ENCODE measurements at regions not wholly inside any gene's neighbourhood (a gene's known extent, or its start where the extent isn't known, plus 50 kb on each side); places are given as distances from the start of the nearest gene placed in this dataset.
"Not testable (repeated sequence)": the region's sequence is repeated elsewhere in the genome, so short reads cannot be mapped to it uniquely, and the experiment has no call there.

GRCh38 chr5:2862176-2862575 is 110.7 kb upstream of the IRX2 start:
- not testable (repeated sequence) for H3K79me2 ChIP-seq (replicated peaks; ENCODE audit: insufficient read depth); H3K4me1 Mint-ChIP-seq; H2AFZ ChIP-seq; H3K4me1 ChIP-seq (ENCODE audit: insufficient read depth); H3K27ac Mint-ChIP-seq; H3K36me3 ChIP-seq (ENCODE audit: insufficient read depth); DNase-seq (ENCODE audit: low spot score); H3K9me3 Mint-ChIP-seq; H3F3A ChIP-seq (replicated peaks; ENCODE audit: low read depth); H3K36me3 Mint-ChIP-seq (ENCODE audit: low read depth); H3K9me2 ChIP-seq (ENCODE audit: insufficient read depth); ATAC-seq; H3K27ac ChIP-seq (ENCODE audit: low read depth); H4K20me1 ChIP-seq (replicated peaks; ENCODE audit: insufficient read depth); H3K4me3 Mint-ChIP-seq; H3K27me3 Mint-ChIP-seq (ENCODE audit: insufficient read depth, low read depth, poor library complexity); H3K4me2 ChIP-seq; H3K4me3 ChIP-seq; H3K27me3 ChIP-seq (ENCODE audit: insufficient read depth)

GRCh38 chr5:2861605-2862004 is 110.1 kb upstream of the IRX2 start:
- ATAC-seq: no peak
- no peak for TF ChIP-seq NANOG (IDR thresholded peaks at IDR 0.05; ENCODE audit: borderline replicate concordance)
- no peak for TF ChIP-seq POLR2AphosphoS5 (IDR thresholded peaks at IDR 0.05; ENCODE audit: low read depth)
- no peak for TF ChIP-seq REST (IDR thresholded peaks at IDR 0.05; ENCODE audit: unreplicated experiment)
- no peak for TF ChIP-seq JUNB (IDR thresholded peaks at IDR 0.05; ENCODE audit: unreplicated experiment)
- TF ChIP-seq ZNF462 (CRISPR knock-in tag; IDR thresholded peaks at IDR 0.05): no peak
- no peak for TF ChIP-seq ZNF331 (CRISPR knock-in tag; IDR thresholded peaks at IDR 0.05; ENCODE audit: low read depth)
- no peak for TF ChIP-seq ETS1 (IDR thresholded peaks at IDR 0.05)
- no peak for TF ChIP-seq CTCF (conservative IDR thresholded peaks at IDR 0.05; ENCODE audit: low read depth in 2 of 2)
- no peak for TF ChIP-seq EZH2phosphoT487 (IDR thresholded peaks at IDR 0.05; ENCODE audit: unreplicated experiment)
- TF ChIP-seq ZNF114 (CRISPR knock-in tag; IDR thresholded peaks at IDR 0.05): no peak
- TF ChIP-seq STAT1 (IDR thresholded peaks at IDR 0.05; ENCODE audit: unreplicated experiment): no peak

More at GRCh38 chr5:2861605-2862004, 110.1 kb upstream of the IRX2 start:
- H3F3A ChIP-seq (replicated peaks; ENCODE audit: low read depth): no peaks in the 10 kb centered on the region
- H3K36me3 ChIP-seq (ENCODE audit: insufficient read depth): no peaks in the 10 kb centered on the region
- H3K27ac Mint-ChIP-seq: no peak overlapping the region
- H3K4me2 ChIP-seq: no peak overlapping the region
- H3K4me3 Mint-ChIP-seq: no peak overlapping the region
- H3K79me2 ChIP-seq (replicated peaks; ENCODE audit: insufficient read depth): no peaks in the 10 kb centered on the region
- H3K4me3 ChIP-seq: no peak overlapping the region
- H3K36me3 Mint-ChIP-seq (ENCODE audit: low read depth): no peaks in the 10 kb centered on the region
- DNase-seq (ENCODE audit: low spot score): no peak
- no peak overlapping the region for H3K27ac ChIP-seq (ENCODE audit: low read depth)
- H3K9me2 ChIP-seq (ENCODE audit: insufficient read depth): no peaks in the 10 kb centered on the region
- H2AFZ ChIP-seq: no peak overlapping the region
- H3K27me3 ChIP-seq (ENCODE audit: insufficient read depth): no peaks in the 10 kb centered on the region
- H3K9me3 Mint-ChIP-seq: peaks cover 3% of the 10 kb centered on the region; the same call in 2 of the 3 replicates
- no peaks in the 10 kb centered on the region for H4K20me1 ChIP-seq (replicated peaks; ENCODE audit: insufficient read depth)
- no peaks in the 10 kb centered on the region for H3K4me1 Mint-ChIP-seq
- H3K27me3 Mint-ChIP-seq (ENCODE audit: insufficient read depth, low read depth, poor library complexity): no peaks in the 10 kb centered on the region
- H3K4me1 ChIP-seq (ENCODE audit: insufficient read depth): no peaks in the 10 kb centered on the region
